Inflammatory macrophage (primary cell): ENCODE measurements at regions not wholly inside any gene's neighbourhood (a gene's known extent, or its start where the extent isn't known, plus 50 kb on each side); places are given as distances from the start of the nearest gene placed in this dataset.

Experiments used
- DNase-seq, 2 donors: peaks; one replicate each; pipeline ENCODE4 v3.0.0-alpha.2; 2020 to 2022

DNA sequence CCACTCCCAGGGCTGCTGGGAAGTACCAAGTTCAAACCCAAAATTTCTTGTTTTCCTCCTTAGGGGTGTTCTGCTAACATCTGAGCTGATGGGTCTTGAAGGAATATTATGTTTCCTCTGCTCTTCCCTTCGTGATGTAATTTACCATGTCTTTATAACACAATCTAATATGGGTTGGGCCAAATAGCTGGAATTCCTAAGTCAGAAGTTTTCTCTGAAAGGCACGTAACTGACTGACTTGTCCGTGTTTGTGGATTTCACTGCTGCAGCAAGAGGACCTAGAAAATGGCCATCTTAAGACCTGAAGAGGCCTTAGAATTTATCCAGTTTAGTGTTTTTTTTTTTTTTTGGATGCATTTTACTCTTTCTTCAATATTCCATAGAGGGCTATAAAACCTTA is 256.7 kb downstream of the DCDC2C start:
- no peak for DNase-seq

DNA sequence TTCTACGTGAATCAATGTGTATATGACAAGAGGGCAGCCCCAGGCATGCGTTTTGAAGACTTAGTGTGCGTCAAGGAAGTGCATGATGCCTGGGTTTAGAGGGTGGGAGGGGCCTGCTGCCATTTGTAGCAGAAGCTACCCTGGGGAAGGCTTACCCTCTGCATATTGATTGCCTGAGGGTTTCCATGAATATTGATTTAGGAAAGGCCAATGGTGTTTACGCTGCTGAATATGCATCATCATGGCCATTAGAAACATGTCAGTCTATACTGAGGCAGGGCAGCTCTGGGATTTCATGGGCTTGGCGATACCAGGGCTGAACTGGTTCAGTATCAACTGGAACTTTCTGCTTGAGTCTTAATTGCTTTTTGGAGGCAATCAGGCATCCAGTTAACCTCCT is 259.3 kb downstream of the DCDC2C start:
- DNase-seq = no peak

DNA sequence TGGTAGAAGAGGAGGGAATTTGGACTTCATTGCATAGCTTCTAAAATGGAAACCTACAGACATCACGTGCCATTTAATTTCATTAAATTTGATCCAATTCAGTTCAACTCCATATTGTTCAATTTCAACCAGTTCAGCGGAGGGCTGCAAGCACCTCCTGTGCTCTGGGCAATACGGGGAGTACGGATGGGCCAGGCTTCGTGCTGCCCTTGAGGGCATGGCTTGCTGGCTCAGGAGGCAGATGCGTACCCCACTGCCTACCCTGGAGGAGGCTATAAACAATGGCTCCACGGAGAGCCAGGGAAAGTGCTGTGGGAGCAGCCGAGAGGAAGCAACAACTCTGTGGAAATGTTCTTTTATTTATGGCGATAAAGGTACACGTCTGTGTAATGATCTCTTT is 261.8 kb downstream of the DCDC2C start:
- DNase-seq = no peak

DNA sequence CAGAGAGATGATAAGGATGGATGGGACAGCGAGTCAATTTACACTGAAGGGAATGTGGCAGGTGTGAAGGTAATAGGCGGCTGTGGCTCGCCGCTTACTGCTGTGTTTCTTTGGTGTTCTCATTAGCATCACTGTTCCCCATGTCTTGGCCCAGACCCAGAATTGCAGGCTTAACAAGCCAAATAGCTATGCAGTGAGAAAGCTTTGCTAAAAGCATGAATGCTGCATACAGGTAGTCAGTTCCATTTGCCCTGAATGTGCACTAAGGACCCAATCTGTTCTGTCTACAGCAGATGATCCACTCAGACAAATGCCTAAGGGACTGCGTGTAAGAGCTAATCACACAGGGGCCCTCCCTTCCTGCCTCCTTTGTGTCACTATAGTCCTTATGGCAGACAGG is 262.6 kb downstream of the DCDC2C start:
- DNase-seq = no peak

DNA sequence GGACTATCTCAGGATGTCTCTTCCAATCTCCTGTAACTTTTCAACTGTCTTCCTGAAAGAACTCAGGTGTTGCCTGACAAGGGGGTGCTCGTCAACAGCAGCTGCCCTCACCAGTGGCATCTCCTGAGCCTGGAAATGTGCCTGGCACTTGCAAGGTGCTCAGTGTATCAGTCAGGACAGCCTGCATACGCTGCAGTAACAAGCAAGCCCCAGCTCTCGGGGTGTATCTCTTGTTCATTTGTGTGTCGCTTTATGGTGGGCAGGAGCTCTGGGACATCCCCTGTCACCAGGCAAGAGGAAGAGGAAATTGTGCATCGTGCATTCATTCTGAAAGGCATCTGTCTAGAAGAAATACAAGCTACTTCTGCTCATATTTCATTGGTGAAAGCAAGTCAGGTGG is 263.1 kb downstream of the DCDC2C start:
- no peak for DNase-seq

DNA sequence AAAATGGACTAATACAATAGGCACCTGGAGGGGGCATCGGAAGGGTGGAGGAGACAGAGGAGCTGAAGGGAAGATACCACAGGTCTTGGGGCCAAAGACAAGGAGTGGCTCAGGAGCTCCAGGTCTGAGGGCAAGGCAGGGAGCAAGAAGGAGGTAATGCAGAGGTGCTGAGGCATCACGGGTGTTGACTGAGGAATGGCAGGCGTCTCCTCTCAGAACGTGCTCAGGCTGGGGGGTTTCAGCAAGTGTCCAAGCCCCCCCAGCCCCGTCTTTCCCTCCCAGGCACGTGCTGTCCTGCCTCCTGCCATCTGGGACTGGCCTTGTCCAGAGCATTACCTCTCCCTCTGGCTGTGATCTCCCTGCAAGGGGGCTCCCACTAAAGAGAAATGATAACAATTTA is 265.4 kb downstream of the DCDC2C start:
- DNase-seq = no peak

DNA sequence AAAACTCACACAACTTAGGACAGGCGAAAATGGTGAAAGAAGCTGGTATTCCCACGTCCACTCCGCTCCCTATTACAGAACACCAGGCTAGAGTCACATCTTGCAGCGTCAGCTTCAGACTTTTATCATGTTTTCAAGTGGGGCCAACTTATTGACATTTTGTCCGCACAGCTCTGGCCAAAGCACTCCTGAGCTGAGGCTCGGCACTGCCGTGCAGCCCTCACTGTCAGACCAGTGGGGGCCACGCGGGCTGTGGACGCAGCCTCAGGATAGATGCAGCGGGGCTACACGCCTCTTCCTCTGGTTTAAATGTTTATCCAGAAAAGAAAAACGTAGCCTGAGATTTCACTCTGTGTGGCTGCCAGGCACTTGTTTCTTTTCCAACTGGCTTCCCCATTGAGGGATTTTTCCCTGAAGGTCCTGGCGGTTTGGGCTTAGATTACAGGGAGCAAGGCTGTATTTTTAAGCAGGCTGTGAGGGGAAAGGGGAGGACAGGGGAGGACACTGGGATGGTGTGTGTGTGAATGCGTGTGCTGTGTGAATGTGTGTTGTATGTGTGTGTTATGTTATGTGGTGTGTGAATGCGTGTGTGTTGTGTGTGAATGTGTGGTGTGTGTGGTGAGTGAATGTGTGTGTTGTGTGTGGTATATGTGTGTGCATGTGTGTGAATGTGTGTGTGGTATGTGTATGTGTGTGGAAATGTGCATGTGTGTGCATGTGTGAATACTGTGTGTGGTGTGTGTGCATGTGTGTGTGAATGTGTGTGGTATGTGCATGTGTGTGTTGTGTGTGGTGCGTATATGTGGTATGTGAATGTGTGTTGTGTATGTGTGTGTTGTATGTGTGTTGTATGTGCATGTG is 267.6 kb downstream of the DCDC2C start:
- DNase-seq = no peak

DNA sequence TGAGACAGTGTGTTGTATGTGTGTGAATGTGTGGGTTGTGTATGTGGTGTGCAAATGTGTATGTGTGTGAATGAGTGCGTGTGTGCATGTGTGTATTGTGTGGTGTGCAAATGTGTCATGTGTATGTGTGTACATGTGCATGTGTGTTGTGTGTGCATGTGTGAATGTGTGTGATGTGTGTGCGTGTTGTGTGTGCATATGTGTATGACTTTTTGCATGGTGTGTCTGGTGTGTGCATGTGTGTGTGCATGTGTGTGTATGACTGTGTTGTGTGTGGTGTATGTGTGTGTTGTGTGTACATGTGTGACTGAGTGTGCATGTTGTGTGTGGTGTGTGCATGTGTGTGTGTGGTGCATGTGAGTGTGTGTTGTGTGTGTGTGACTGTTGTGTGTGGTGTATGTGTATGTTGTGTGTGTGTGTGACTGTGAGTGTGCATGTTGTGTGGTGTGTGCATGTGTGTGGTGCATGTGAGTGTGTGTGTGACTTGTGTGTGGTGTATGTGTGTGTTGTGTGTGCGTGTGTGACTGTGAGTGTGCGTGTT is 268.3 kb downstream of the DCDC2C start:
- no peak for DNase-seq

DNA sequence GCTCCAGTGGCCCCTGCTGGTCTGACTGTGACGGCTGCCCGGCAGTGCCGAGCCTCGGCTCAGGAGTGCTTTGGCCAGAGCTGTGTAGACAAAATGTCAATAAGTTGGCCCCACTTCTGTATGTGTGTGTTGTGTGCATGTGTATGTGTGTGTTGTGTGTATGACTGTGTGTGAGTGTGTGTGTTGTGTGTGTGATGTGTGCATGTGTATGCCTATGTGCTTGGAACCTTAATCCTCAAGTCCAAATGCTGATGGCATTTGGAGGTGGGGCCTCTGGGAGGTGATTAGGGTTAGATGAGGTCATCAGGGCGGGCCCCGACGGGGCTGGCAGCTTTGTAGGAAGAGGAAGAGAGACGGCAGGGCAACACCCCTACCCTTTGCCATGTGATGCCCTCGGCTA is 269.0 kb downstream of the DCDC2C start:
- DNase-seq = no peak

DNA sequence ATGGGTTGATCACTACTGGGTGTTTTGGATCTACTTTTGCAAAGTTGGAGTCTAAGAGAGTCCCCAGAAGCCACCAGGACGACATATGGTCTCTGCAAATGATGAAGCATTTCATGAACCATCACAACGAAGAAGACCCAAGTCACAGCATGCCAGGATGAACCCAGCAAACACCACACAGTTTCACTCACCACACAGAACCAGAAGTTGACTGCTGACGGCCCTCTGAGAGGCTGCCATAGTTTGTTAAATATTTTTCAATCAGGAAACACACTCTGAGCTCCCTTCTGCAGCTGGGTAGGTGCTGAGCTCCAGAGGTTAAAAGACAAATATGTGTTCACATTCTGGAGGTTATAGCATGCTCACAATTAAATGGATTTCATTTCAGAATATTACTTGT is 271.4 kb downstream of the DCDC2C start:
- DNase-seq = no peak

DNA sequence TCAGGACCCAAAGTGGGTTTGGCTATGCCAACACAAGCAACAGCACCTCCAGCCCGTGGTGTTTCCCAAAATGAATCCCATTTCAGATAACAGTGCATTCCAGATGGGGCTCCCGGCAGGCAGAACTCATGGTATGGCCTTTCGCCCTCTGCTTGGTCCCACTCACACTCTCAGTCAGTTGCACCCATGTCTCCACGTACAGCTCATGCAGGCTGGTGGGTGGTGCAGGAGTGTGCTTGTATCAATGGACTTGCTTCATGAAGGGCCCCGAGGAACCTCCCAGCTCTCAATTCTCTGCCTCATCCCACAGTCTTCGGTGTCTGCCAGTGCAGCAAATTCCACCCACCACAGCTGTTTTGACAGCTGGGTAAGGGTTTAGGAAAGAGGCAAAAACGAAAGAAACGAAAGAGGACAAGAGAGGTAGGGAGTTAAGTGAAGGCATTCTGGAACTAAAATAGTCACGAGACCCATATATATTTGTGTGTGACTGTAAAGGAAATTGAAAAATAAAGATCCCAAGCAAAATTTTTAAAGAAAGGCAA is 278.1 kb downstream of the DCDC2C start:
- no peak for DNase-seq

DNA sequence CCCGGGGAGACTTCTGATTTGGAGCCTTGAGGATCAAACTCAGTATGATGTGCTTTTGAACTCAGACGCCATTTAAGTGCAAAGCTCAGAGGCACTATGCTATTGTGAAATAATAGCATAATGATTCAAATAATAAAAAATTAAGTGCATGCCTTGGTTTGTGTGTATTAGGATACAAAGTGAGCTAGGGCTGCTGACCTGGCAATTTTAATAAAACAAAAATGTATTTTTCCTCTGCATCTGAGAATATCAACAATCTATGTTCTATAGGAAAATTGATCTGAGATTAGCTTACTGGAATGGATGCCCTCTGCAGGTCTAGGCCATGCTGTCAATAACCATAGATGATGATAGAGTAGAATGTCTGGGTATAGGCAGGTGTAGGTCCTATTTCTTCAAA is 278.8 kb downstream of the DCDC2C start:
- no peak for DNase-seq

DNA sequence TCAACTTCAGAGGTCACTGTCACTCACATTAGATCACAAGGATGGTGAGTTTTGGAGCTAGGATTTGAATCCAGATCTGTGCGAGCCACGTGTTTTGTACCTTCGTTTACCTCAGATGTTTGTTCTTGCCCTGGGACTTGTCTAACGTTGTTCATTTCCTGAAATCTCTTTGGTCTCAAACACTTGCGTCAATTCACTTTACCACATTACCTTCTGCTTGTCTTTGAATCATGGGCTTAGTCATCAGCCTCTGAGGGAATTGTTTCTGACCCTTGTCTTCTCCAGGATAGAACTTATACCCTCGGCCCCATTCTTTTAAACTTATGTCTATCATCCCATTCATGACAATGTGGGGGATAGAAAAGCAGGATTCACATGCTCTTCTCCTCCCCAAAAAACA is 282.7 kb downstream of the DCDC2C start:
- no peak for DNase-seq

DNA sequence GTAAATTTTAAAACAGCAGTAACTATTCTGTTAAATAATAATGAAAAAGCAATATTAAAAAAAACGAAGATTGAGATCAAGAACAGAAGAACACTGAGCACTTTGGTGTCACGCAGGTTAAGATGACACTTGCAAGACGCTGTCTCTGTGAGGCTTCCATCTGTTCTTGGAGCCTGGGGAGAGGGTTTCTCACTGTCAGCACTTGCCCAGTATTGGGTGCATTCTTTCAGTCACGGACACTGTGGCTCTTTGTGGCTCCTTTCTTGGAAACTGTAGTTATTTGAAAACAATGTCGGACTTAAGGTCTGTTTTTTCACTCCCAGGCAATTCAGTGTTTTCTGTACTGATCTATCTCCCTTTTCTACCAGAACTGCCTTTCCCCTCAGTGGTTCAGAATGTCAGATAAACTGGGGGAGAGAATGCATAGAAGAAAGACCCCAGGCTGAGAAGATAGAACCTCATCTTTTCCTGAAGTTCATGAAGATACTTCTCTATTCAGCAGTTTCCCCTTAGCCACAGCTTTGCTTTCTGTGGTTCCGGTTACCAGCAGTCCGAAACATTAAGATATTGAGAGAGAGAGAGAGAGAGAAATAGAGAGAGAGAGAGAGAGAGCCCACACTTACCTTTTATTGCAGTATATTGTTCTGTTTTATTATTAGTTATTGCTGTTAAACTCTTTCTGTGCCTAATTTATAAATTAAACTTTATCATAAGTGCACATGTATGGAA is 283.3 kb downstream of the DCDC2C start:
- DNase-seq = no peak

DNA sequence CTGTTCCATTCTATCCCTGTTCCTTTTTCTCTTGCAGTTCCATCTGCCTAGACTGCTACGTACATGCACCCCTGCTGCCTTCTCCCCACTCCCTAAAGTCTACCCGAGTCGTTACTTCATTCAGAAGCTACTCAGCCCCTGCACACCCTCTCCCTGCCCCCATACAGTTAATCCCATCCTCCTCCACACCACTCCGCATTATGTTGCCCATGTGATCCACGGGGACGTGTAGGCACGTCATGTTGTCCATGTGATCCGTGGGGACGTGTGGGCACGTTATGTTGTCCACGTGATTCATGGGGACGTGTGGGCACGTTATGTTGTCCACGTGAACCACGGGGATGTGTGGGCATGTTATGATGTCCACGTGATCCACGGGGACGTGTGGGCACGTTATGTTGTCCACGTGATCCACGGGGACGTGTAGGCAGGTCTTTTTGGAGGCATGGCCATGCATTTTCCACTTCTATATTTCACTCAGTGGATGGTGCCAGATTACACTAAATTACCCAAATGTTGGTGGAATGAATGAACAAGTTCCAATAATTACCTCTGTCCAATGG is 299.5 kb downstream of the DCDC2C start:
- DNase-seq = no peak

DNA sequence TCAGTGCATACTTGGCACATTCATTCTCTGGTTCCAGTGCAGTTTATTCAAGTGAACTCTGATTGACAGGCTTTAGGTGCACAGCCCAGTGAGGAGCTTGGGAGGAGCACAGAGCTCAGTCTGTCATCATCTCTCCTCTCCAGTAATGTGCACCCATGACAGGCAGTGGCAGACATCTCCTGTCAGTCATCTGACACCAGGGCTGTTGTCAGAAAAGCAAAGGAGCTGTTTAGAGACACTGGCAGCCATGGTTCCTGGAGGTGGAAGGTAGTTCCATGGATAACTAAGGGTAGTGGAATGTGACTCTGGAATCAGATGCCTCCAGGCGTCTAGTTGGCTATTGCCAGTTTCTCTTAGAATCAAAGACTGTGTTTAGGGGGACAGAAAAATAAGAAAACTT is 308.8 kb downstream of the DCDC2C start:
- DNase-seq = no peak

DNA sequence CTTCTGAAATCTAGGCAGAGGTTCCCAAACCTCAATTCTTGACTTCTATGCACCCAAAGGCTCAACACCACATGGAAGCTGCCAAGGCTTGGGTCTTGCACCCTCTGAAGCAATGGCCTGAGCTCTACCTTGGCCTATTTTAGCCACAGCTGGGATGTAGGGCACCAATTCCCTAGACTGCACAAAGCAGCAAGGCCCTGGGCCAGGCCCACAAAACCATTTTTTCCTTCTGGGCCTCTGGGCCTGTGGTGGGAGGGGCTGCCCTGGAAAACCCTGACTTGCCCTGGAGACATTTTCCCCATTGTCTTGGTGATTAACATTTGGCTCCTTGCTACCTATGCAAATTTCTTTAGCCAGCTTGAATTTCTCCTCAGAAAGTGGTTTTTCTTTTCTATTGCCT is 315.2 kb downstream of the DCDC2C start:
- DNase-seq = no peak

DNA sequence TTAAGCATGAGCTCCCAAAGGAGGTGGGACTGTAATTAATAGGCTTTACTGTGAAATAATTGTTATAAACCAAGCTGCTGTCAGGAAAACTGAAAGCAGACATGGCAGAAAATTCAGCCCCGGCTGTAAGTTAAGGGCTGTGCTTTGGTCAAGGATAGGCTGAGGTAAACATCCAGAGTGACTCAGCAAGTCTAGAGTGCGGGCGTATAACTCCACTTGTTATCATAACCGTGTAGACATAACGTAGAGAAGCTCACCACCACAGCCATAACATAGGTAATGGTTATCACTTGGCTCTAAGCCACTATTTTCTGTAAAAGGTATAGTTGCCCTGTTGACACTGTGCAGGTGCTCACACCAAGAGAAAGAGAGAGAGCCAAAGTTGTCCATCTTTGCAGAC is 316.8 kb downstream of the DCDC2C start:
- no peak for DNase-seq

DNA sequence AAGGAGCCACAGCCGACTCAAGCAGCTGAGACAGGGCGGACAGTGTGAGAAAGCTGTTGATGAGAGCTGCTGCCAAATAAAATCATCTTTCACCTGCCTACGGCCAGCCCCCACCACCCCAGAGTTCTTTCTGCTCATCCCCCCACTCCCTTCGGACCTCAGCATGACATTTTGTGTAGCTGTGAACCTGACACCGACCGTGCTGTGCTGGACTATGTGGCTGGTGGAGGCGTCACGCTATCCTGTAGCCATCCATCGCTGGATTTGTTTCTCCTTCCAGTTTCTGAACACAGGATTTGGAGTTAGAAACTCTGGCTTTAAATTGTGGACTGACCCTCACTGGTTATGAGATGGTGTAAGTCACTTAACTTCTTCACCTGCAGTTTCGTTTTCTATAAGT is 317.3 kb downstream of the DCDC2C start:
- DNase-seq = no peak

DNA sequence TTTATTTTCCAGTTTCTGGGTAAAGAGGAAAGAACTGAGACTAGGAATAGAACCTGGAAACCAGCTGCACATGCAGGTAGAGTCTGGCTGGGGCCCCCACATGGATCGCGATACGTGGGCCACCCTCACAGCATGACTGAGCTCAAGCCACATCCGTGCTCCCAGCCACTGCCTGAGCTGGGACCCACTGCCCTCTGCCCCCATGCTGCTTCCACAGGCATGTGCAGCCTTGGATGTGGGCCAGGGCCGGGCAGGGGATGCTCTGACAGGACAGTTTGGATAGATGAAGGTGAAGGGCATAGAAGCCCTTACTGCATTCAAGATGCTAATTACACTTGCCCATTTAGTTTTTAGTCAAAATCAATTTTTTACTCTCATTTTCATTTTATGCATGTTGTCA is 321.2 kb downstream of the DCDC2C start:
- DNase-seq = no peak

DNA sequence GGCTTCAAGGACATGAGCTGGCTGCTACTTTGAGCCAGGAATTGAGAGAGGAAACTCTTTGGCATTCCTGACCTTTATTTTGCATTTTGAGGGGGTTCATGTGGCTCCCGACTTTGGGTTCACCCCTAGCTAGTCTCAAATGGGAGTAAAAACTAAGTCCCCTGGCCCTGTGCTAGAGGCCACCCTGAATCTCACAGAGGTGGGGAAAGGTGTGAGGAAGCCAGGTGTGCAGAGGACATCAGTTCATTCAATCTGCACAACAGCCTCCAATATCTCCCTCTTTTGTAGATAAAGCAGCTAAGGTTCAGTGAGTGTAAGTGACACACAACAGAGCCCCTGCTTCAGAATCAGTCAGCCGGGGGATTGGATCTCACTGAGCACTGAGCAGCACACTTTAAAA is 325.7 kb downstream of the DCDC2C start:
- DNase-seq = no peak

DNA sequence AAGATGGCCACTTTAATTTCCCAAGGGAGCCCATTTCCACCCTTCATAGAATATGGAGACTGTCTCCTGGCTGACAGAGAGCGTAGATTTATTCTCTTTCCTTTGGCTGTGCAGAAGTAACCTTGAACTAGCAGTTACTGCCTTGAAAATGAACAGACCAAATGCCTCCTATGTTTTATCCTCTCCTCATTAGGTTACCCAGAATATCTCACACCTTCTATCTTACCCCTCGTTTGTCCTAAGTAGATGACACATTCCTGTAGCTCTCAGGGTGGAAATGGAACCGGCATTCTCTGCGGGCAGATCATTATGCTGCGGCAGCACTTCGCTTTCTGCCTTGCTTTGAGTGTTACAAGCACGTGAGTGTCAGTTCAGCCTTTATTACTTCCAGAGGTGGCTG is 336.5 kb downstream of the DCDC2C start:
- no peak for DNase-seq
